ENCODE measurements at regions not wholly inside any gene's neighbourhood (a gene's known extent, or its start where the extent isn't known, plus 50 kb on each side); places are given as distances from the start of the nearest gene placed in this dataset.

DNA sequence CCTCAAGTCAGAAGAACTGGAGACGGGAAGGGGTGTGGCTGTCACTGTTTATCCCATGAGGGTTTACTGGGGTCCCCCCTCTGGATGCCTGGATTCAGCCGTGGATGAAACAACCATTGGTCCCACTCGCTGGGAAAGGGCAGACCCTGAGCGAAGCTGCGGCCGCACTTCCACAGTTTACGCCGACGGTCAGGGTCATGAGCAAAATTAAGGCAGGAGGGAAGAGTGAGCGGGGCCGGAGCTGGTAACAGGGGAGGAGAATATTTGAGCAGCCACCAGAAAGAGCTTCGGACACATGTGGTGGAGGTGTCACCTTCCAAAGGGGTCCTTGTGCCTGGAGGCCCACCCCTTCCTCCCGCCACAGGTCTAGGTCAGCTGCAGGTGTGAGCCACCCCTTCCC lies 344.9 kb downstream of the BRD1 start:
- no peaks in the 10 kb centered on the region for H3K9me2 ChIP-seq (replicated peaks; ENCODE audit: insufficient read depth, low read length)
- H3K9me3 ChIP-seq (ENCODE audit: insufficient read depth, low read length) = no peaks in the 10 kb centered on the region
- no peaks in the 10 kb centered on the region for H3K27me3 ChIP-seq (ENCODE audit: low read length)
- H3K79me2 ChIP-seq (ENCODE audit: insufficient read depth, low read length) = no peaks in the 10 kb centered on the region
- no peaks in the 10 kb centered on the region for H4K20me1 ChIP-seq (ENCODE audit: low read depth, low read length)
- no peak overlapping the region for H3K4me2 ChIP-seq (ENCODE audit: low read depth, low read length, poor library complexity, severe bottlenecking)
- no peak overlapping the region for H3K4me3 ChIP-seq (ENCODE audit: insufficient read depth, low read length, poor library complexity, severe bottlenecking)
- H3K36me3 ChIP-seq (ENCODE audit: low read length) = no peaks in the 10 kb centered on the region
- H2AFZ ChIP-seq (ENCODE audit: low read depth, low read length, severe bottlenecking) = no peak overlapping the region
- H3F3A ChIP-seq (ENCODE audit: insufficient read depth) = no peaks in the 10 kb centered on the region
- H3K9ac ChIP-seq (ENCODE audit: low read length) = no peak overlapping the region
- TF ChIP-seq EZH2phosphoT487 (conservative IDR thresholded peaks at IDR 0.05; ENCODE audit: low read length) = no peak
- TF ChIP-seq, protein P1, sequence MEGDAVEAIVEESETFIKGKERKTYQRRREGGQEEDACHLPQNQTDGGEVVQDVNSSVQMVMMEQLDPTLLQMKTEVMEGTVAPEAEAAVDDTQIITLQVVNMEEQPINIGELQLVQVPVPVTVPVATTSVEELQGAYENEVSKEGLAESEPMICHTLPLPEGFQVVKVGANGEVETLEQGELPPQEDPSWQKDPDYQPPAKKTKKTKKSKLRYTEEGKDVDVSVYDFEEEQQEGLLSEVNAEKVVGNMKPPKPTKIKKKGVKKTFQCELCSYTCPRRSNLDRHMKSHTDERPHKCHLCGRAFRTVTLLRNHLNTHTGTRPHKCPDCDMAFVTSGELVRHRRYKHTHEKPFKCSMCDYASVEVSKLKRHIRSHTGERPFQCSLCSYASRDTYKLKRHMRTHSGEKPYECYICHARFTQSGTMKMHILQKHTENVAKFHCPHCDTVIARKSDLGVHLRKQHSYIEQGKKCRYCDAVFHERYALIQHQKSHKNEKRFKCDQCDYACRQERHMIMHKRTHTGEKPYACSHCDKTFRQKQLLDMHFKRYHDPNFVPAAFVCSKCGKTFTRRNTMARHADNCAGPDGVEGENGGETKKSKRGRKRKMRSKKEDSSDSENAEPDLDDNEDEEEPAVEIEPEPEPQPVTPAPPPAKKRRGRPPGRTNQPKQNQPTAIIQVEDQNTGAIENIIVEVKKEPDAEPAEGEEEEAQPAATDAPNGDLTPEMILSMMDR (IDR thresholded peaks at IDR 0.05; ENCODE audit: insufficient read depth, low read length, poor library complexity, severe bottlenecking) = no peak
- H3K27ac ChIP-seq (ENCODE audit: low read depth, low read length) = no peak overlapping the region

DNA sequence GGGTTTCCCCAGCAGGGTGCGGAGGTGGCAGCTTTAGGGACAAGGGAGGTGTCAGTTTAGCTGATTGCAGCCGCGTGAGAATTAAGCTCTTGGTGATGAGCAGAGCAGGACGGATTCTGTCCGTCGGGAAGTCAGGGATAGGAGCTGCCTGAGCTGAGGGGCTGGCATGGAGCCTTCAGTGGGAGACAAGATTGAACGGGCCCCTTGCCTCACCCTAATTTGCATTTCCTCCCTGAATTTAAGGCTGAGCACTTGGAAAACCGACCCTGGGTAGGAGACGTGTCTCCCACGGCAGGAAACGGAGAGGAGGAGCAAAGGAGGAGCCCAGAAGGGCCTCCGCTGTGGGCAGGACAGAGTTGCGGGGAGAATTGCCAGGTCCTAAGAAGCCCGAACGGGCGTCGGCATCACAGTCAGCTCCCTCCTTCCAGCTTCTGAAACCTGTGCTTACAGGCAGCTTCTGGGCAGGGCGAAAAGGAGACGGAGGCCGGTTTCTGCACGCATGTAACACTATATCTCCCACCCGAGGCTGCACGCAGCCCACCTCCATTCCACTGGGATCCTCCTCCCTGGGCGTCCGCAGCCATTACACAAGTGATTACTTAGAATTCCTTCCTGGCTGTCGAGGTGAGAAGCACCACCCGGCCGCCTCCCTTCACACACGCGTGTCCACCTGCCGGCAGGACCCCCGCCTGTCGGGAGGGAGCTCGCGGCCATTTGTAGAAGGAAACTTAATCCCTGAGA lies 345.8 kb downstream of the BRD1 start:
- Histone ChIP-seq H3K4me3 (ENCODE audit: insufficient read depth, low read length, poor library complexity, severe bottlenecking) (no peak overlapping the region), H3K9ac (ENCODE audit: low read length) (no peak overlapping the region), H4K20me1 (ENCODE audit: low read depth, low read length) (no peaks in the 10 kb centered on the region), H3K9me2 (replicated peaks; ENCODE audit: insufficient read depth, low read length) (no peaks in the 10 kb centered on the region), H3K36me3 (ENCODE audit: low read length) (no peaks in the 10 kb centered on the region), H2AFZ (ENCODE audit: low read depth, low read length, severe bottlenecking) (no peak overlapping the region), H3F3A (ENCODE audit: insufficient read depth) (no peaks in the 10 kb centered on the region), H3K27me3 (ENCODE audit: low read length) (no peaks in the 10 kb centered on the region), H3K27ac (ENCODE audit: low read depth, low read length) (no peak overlapping the region), H3K4me2 (ENCODE audit: low read depth, low read length, poor library complexity, severe bottlenecking) (no peak overlapping the region), H3K79me2 (ENCODE audit: insufficient read depth, low read length) (no peaks in the 10 kb centered on the region), H3K9me3 (ENCODE audit: insufficient read depth, low read length) (no peaks in the 10 kb centered on the region)
- TF ChIP-seq EZH2phosphoT487 (conservative IDR thresholded peaks at IDR 0.05; ENCODE audit: low read length) = no peak
- TF ChIP-seq, protein P1 (IDR thresholded peaks at IDR 0.05; ENCODE audit: insufficient read depth, low read length, poor library complexity, severe bottlenecking) = no peak

DNA sequence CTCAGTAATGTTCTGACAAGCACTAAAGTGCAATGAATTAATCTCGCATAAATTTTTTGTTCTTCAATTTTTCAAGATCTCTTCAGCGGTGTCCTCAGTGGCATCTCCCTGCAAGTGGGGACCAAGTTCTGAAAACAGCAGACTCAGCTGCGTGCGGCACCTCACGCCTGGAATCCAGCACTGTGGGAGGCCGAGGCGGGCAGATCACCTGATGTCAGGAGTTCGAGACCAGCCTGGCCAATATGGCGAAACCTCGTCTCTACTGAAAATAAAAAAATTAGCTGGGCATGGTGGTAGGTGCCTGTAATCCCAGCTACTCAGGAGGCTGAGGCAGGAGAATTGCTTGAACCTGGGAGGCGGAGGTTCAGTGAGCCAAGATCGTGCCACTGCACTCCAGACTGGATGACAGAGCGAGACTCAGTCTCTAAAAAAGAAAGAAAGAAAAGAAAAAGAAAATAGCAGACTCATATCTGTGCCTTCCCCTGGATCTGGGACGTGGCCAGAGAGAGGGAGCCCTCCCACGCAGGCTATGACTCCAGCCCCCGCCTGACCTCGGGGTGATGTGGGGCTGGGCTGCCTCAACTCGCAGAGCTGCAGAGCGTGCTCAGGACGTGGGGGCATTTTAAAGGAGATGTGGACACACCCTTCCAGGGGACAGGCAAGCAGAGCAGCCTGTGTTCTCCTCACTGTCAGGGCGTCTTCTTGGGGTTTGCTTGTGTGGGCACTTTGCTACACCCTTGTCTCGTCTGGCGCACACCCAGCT lies 346.6 kb downstream of the BRD1 start:
- H3K4me2 ChIP-seq (ENCODE audit: low read depth, low read length, poor library complexity, severe bottlenecking) = no peak overlapping the region
- no peaks in the 10 kb centered on the region for H3K9me3 ChIP-seq (ENCODE audit: insufficient read depth, low read length)
- TF ChIP-seq, protein P1 (IDR thresholded peaks at IDR 0.05; ENCODE audit: insufficient read depth, low read length, poor library complexity, severe bottlenecking) = no peak
- no peak for TF ChIP-seq EZH2phosphoT487 (conservative IDR thresholded peaks at IDR 0.05; ENCODE audit: low read length)
- no peak overlapping the region for H2AFZ ChIP-seq (ENCODE audit: low read depth, low read length, severe bottlenecking)
- H4K20me1 ChIP-seq (ENCODE audit: low read depth, low read length) = no peaks in the 10 kb centered on the region
- no peak overlapping the region for H3K4me3 ChIP-seq (ENCODE audit: insufficient read depth, low read length, poor library complexity, severe bottlenecking)
- no peaks in the 10 kb centered on the region for H3F3A ChIP-seq (ENCODE audit: insufficient read depth)
- no peaks in the 10 kb centered on the region for H3K36me3 ChIP-seq (ENCODE audit: low read length)
- H3K27ac ChIP-seq (ENCODE audit: low read depth, low read length) = no peak overlapping the region
- H3K27me3 ChIP-seq (ENCODE audit: low read length) = no peaks in the 10 kb centered on the region
- no peaks in the 10 kb centered on the region for H3K79me2 ChIP-seq (ENCODE audit: insufficient read depth, low read length)
- no peaks in the 10 kb centered on the region for H3K9me2 ChIP-seq (replicated peaks; ENCODE audit: insufficient read depth, low read length)
- no peak overlapping the region for H3K9ac ChIP-seq (ENCODE audit: low read length)
